ENCODE measurements at regions not wholly inside any gene's neighbourhood (a gene's known extent, or its start where the extent isn't known, plus 50 kb on each side); places are given as distances from the start of the nearest gene placed in this dataset.

GRCh38 chr12:5096241-5096924, 52.7 kb downstream of the KCNA5 start:
- TF ChIP-seq, protein P1, sequence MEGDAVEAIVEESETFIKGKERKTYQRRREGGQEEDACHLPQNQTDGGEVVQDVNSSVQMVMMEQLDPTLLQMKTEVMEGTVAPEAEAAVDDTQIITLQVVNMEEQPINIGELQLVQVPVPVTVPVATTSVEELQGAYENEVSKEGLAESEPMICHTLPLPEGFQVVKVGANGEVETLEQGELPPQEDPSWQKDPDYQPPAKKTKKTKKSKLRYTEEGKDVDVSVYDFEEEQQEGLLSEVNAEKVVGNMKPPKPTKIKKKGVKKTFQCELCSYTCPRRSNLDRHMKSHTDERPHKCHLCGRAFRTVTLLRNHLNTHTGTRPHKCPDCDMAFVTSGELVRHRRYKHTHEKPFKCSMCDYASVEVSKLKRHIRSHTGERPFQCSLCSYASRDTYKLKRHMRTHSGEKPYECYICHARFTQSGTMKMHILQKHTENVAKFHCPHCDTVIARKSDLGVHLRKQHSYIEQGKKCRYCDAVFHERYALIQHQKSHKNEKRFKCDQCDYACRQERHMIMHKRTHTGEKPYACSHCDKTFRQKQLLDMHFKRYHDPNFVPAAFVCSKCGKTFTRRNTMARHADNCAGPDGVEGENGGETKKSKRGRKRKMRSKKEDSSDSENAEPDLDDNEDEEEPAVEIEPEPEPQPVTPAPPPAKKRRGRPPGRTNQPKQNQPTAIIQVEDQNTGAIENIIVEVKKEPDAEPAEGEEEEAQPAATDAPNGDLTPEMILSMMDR (IDR thresholded peaks at IDR 0.05; ENCODE audit: low read depth, low read length, missing control alignments) = peak; percentile 40
- DNase-seq (ENCODE audit: extremely low read depth, low read depth) = peak; percentile 46
- H3K4me3 ChIP-seq (replicated peaks; ENCODE audit: low read depth, low read length) = no peak overlapping the region

GRCh38 chr12:5097786-5098185, 54.1 kb downstream of the KCNA5 start:
- H3K4me3 ChIP-seq (replicated peaks; ENCODE audit: low read depth, low read length) = no peak overlapping the region
- TF ChIP-seq, protein P1 (IDR thresholded peaks at IDR 0.05; ENCODE audit: low read depth, low read length, missing control alignments) = no peak
- no peak for DNase-seq (ENCODE audit: extremely low read depth, low read depth)

DNA sequence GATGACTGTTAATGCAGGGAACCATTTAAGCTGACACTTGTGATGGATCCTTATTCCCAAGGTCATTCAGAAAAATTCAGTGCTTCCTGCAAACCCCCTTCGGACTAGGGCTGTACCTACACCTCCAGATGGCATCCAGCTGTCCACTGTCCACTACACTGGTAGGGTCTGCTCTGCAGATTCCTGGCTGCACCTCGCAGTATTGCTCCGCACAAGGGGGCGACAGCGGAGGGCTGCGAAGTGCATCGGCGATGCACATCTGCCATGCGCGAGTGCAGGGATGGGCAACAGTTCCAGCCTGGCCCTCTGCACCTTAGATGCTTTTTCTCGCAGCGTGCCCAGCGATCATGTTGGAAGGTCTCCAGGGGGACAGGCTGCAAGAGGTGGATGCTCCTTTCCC, 55.5 kb downstream of the KCNA5 start:
- no peak for DNase-seq (ENCODE audit: extremely low read depth, low read depth)
- TF ChIP-seq, protein P1 (IDR thresholded peaks at IDR 0.05; ENCODE audit: low read depth, low read length, missing control alignments) = no peak
- no peak overlapping the region for H3K4me3 ChIP-seq (replicated peaks; ENCODE audit: low read depth, low read length)

GRCh38 chr12:5099591-5099990, 55.9 kb downstream of the KCNA5 start:
- DNase-seq (ENCODE audit: extremely low read depth, low read depth) = no peak
- TF ChIP-seq, protein P1 (IDR thresholded peaks at IDR 0.05; ENCODE audit: low read depth, low read length, missing control alignments) = no peak
- H3K4me3 ChIP-seq (replicated peaks; ENCODE audit: low read depth, low read length) = no peak overlapping the region

- DNase-seq (ENCODE audit: extremely low read depth, low read depth) = no peak
- no peak overlapping the region for H3K4me3 ChIP-seq (replicated peaks; ENCODE audit: low read depth, low read length)
- TF ChIP-seq, protein P1 (IDR thresholded peaks at IDR 0.05; ENCODE audit: low read depth, low read length, missing control alignments) = no peak
Observed at GRCh38 chr12:5101686-5102085, 58.0 kb downstream of the KCNA5 start.

DNA sequence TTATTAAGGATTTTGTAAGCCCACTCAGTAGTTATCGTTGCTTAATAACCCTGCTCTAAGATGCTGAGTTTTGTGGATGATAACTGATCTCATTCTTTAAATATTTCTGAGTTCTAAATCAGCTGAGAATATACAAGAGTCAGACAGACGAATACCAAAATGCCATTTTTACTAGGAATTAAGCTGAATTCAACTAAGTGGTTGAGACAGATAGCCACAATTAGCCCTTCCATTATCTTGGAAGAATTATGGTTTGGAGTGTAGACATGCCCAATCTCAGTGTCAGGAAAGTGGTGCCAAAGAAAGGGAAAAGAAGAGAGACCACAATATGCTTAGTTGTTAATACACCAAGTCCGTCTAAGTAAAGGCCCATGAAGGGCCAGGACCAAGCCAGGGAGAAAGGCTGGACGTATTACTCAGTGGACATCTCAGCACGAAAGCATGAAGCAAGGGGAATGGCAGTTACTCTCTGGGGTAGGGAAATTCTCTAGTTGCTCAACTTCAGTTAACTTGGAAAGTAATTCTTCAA, 58.6 kb downstream of the KCNA5 start:
- TF ChIP-seq, protein P1 (IDR thresholded peaks at IDR 0.05; ENCODE audit: low read depth, low read length, missing control alignments) = no peak
- no peak for DNase-seq (ENCODE audit: extremely low read depth, low read depth)
- no peak overlapping the region for H3K4me3 ChIP-seq (replicated peaks; ENCODE audit: low read depth, low read length)
